IMR-90 (cell line): ENCODE measurements at regions not wholly inside any gene's neighbourhood (a gene's known extent, or its start where the extent isn't known, plus 50 kb on each side); places are given as distances from the start of the nearest gene placed in this dataset.

Source experiments
- CEBPB ChIP-seq: IDR thresholded peaks from 2 replicates; pipeline ENCODE4 v1.6.1; 2012; ENCODE audit warnings: low read depth, low read length, improper control_type of control experiment
- CHD1 ChIP-seq: IDR thresholded peaks from 2 replicates; pipeline ENCODE4 v1.6.1; 2012; ENCODE audit warnings: low read depth, low read length, improper control_type of control experiment
- CTCF ChIP-seq: conservative IDR thresholded peaks from 2 replicates; pipeline ENCODE4 v1.5.1; 2012; ENCODE audit warnings: mild to moderate bottlenecking, low read depth, low read length, improper control_type of control experiment
- ELK1 ChIP-seq: fragments of 150-350 bp; IDR thresholded peaks from 2 replicates; pipeline ENCODE4 v1.6.1; 2016; ENCODE audit warnings: low read depth, mild to moderate bottlenecking, low read length, moderate library complexity, borderline replicate concordance
- MXI1 ChIP-seq: IDR thresholded peaks from 2 replicates; pipeline ENCODE4 v1.6.1; 2012; ENCODE audit warnings: low read depth, mild to moderate bottlenecking, low read length, moderate library complexity, borderline replicate concordance
- POLR2A ChIP-seq: IDR thresholded peaks from 2 replicates; pipeline ENCODE4 v1.6.1; 2012; ENCODE audit warnings: mild to moderate bottlenecking, low read depth, low read length
- RCOR1 ChIP-seq: IDR thresholded peaks from 2 replicates; pipeline ENCODE4 v1.6.1; 2012; ENCODE audit warnings: mild to moderate bottlenecking, low read length, improper control_type of control experiment; ENCODE audit not compliant: insufficient replicate concordance
- USF2 ChIP-seq: fragments of 150-350 bp; IDR thresholded peaks from 2 replicates; pipeline ENCODE4 v1.6.1; 2017; ENCODE audit warnings: mild to moderate bottlenecking, antibody characterized with exemption, low read length, low read depth

- no peak for TF ChIP-seq CTCF
- TF ChIP-seq MXI1 = no peak
- TF ChIP-seq RCOR1 = no peak
- TF ChIP-seq POLR2A = no peak
- no peak for TF ChIP-seq CHD1
- TF ChIP-seq USF2 = no peak
- TF ChIP-seq CEBPB = no peak
- TF ChIP-seq ELK1 = no peak
Measured at GRCh38 chr19:30879736-30880135, 469.5 kb downstream of the TSHZ3 start.
